C4-2B (cell line): ENCODE measurements at regions not wholly inside any gene's neighbourhood (a gene's known extent, or its start where the extent isn't known, plus 50 kb on each side); places are given as distances from the start of the nearest gene placed in this dataset.

Experiments used
- H3K27ac ChIP-seq: fragments of 450-650 bp; 2 replicates; pipeline ENCODE4 v1.5.1; 2017
- ZFX ChIP-seq: fragments of 450-650 bp; IDR thresholded peaks from 2 replicates; pipeline ENCODE4 v1.6.1; 2017
- TF ChIP-seq, protein P1 (sequence below): fragments of 450-650 bp; conservative IDR thresholded peaks from 2 replicates; pipeline ENCODE4 v1.5.1; 2017; ENCODE audit warnings: mild to moderate bottlenecking

DNA sequence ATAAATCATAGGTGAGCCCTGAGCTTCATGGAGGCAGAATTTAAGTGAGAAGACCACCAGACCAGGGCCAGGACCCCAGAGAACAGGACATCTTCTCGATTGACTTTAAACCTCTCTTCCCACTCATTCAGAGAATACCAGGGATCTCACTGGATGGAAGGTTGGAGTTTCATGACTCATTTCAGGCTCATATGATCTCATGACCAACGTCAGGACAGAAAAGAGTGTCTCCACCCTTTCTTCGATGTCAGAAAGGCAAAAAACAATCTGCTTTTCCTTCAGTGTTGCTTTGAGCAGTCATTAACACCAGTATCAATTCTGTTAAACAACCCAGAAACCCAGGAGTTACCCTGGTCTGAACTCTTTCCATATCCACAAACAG, 361.0 kb downstream of the KLF12 start:
- H3K27ac ChIP-seq, result no peak overlapping the region
- TF ChIP-seq, protein P1, sequence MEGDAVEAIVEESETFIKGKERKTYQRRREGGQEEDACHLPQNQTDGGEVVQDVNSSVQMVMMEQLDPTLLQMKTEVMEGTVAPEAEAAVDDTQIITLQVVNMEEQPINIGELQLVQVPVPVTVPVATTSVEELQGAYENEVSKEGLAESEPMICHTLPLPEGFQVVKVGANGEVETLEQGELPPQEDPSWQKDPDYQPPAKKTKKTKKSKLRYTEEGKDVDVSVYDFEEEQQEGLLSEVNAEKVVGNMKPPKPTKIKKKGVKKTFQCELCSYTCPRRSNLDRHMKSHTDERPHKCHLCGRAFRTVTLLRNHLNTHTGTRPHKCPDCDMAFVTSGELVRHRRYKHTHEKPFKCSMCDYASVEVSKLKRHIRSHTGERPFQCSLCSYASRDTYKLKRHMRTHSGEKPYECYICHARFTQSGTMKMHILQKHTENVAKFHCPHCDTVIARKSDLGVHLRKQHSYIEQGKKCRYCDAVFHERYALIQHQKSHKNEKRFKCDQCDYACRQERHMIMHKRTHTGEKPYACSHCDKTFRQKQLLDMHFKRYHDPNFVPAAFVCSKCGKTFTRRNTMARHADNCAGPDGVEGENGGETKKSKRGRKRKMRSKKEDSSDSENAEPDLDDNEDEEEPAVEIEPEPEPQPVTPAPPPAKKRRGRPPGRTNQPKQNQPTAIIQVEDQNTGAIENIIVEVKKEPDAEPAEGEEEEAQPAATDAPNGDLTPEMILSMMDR, result no peak
- TF ChIP-seq ZFX, result no peak

DNA sequence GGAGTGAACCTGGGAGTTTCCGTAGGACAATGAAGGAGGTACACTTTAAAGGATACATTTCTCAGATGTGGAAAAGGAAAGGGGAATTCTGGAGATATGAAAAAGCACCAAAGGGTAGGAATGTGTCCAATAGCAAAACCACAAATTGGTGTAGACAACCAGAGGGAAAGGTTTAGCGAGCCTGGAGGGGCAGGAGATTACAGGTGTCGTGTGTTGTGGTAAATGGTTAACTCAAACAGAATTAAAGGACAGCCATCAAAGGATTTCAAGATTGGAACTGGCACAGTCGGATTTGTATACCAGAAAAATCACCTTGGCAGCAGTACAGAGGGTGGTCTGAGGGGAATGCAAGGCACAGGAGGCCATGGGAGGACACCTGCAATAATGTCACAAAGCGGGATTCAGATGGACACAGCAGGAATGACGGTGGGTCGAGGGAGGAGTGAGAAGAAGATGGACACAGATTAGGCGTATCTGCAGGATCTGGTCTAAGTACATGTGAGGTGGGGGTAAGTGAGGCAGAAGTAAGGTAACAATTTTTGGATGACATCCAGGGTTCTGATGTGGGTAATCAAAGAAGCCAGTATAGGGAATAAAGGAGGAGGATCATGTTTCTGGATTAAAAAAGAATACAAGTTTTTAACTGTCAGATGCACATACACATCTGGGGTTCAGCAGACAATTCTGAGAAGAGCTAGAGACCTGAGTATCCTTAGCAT, 361.6 kb downstream of the KLF12 start:
- TF ChIP-seq, protein P1, result no peak
- no peak for TF ChIP-seq ZFX

DNA sequence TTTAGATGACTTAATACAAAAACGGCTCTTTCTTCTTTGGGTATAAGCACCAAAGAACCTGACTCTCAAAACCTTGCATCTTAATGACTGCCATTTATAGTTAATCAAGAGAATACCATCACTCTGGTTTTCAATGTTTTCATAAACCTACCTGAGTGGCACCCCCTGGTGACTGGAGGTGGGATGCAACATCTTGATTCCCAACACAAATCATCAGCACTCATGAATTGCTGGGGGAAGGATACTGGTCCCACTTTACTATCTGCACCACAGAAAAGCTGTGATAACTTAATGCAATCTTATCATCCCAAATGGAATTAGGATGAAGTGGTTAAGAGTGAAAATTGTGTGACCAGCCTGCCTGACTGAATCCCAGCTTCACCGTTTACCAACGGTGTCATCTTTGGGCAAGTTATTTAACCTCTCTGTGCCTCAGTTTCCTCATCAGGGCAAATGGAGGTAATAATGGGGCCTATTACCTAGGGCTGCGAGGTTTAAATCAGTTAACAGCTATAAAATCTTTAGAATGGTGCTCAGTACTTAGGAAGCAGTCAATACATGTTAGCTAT, 366.4 kb downstream of the KLF12 start:
- H3K27ac ChIP-seq, result no peak overlapping the region
- no peak for TF ChIP-seq ZFX
- TF ChIP-seq, protein P1, result peak; percentile 22

More for the DNA sequence above, 361.6 kb downstream of the KLF12 start:
- H3K27ac ChIP-seq, result no peak overlapping the region

DNA sequence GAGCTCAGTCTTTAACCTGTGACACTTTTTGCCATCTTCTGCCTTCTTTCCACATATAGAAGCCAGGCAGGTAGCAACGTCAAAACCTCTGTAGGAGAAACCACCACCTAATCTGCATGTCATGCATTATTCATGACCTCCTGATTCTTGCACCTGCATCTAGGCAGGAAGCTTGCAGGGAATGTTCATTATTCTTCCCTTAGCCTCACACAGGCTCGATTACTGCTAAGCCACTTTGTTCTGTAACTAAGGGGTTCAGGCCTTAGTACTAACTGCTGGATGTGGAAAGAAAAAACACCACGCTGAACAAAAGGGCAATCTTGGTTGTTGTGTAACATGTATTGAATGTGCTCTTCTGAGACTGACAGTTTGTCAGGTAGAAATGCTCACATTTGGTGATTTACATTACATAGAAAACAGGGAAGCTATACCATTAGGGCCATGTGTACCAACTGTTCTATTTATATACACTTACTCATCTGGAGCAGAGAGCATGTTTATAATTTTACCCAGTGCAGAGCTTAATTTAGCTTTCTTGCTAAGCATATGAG, 366.9 kb downstream of the KLF12 start:
- H3K27ac ChIP-seq, result no peak overlapping the region
- TF ChIP-seq, protein P1, result no peak

DNA sequence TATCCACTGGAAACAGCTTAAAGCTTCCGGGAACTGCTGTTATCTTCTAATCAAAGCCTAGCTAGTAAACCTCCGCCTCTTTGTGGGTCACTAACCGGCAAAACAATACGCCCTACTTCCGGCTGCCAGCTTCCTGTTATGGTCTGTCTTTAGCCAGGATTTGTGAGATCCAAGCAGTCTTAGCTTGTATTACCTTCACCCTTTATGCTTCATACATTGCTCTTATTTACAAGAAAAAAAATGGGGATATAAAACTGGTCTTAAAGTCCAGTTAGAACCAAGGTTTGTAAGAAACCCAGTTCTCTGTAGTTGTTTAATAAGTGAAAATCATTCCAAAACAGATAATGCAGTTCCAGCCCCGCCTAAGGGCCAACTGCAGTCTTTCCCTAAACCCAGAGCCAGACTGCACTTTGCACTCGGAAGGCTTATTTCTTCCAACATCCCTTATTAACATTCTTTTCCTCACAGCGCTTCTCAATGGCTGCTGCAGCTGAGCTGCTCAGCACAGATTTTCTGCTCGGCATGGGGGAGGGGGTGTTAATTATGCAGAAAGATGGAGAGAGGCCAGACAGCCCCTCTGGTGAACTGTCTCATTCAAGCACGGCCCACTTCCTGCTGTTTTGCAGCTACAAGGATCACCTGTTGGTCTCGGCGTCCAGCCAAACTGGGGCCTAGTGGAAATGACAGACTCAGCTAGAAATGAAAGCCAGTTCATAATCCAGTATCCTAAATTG, 368.4 kb downstream of the KLF12 start:
- H3K27ac ChIP-seq, result no peak overlapping the region

DNA sequence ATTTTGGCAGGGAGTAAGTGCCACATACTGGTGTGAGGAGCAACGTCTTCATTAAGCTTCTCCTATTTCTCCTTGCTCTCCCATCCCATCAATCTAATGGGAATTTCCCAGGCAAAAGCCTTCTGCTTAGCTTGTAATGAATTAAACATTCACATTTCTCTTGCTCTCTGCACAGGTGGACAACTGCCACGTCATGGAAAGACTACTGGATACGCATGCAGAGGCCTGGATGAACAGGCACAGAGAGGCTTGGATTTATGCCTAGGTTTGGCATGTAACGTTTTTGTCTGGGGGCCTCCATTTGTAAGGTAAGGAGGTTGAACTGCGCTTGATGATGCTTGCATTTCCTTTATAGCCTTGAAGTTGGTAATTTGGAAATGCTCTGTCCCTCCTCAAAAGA, 374.8 kb downstream of the KLF12 start:
- TF ChIP-seq ZFX, result no peak
- TF ChIP-seq, protein P1, result no peak
- H3K27ac ChIP-seq, result no peak overlapping the region

More for the DNA sequence above, 368.4 kb downstream of the KLF12 start:
- TF ChIP-seq ZFX, result no peak
- TF ChIP-seq, protein P1, result no peak
